ENCODE measurements at regions not wholly inside any gene's neighbourhood (a gene's known extent, or its start where the extent isn't known, plus 50 kb on each side); places are given as distances from the start of the nearest gene placed in this dataset.

DNA sequence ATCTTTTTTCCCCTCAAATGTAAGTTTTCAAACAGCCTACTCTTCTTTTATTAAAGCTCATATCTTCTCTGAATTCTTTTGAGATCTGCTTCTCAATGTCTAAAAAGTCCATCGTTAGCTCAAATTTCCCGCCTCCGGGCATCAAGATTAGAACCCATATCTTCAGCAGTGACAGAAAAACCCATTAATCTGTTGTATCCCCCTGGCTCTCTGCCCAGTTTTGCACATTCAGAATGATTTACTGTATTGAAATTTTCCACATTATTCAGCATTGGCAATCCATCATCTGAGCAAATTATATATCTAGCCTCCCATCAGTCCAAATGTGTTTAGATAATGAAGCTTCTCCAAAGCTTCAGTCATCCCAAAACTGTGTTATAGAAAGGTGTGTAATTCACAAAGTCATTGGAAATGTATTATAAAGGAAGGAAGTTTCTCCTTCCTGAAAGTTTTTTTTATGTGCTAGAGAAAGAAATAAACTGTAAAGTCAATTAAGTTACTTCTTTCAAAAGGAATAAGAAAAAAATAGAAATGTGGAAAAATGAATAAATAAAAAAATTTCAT is 849.9 kb downstream of the MAT2B start:
- no peak for TF ChIP-seq CTCF (IDR thresholded peaks at IDR 0.05)
- no peak for TF ChIP-seq POLR2A (IDR thresholded peaks at IDR 0.05)
- intact Hi-C loops (cut with DNase I), result no loop called here

DNA sequence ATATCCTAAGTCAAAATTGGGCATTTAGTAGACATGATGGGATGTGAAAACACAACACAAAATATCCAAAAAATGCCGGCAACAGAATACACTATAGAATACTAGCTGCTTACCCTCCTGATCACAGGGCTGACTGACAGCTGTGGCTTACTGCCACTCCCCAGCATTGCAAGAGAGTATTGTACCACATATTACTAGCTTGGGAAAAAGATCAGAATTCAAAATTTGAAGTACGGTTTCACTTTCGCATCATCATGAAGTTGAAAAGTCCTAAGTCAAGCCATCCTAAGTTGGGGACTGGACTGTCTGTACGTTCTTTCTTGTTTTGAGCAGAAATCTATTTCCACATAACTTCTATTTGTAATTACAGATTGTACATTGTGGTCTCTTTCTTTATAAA is 851.4 kb downstream of the MAT2B start:
- intact Hi-C loops (cut with DNase I), result no loop called here
- no peaks in the 10 kb centered on the region for H3K27me3 ChIP-seq
- no peak for TF ChIP-seq CTCF (IDR thresholded peaks at IDR 0.05)
- no peak for TF ChIP-seq POLR2A (IDR thresholded peaks at IDR 0.05)
- WGBS (ENCODE audit: insufficient coverage, low coverage, low lambda C conversion rate, missing lambda C conversion rate), result 75% methylated on average over 4 of the region's 4 CpGs
- H3K36me3 ChIP-seq, result no peaks in the 10 kb centered on the region
- DNase-seq, result no peak
- no peaks in the 10 kb centered on the region for H3K4me1 ChIP-seq
- ATAC-seq, result no peak
- no peaks in the 10 kb centered on the region for H3K9me3 ChIP-seq
- H3K4me3 ChIP-seq, result no peak overlapping the region
- no peak overlapping the region for H3K27ac ChIP-seq

More for the DNA sequence above, 849.9 kb downstream of the MAT2B start:
- H3K4me1 ChIP-seq, result no peaks in the 10 kb centered on the region
- DNase-seq (no peak), ATAC-seq (no peak)
- no peak overlapping the region for H3K4me3 ChIP-seq
- 37% methylated on average over 3 of the region's 3 CpGs for WGBS (ENCODE audit: insufficient coverage, low coverage, low lambda C conversion rate, missing lambda C conversion rate)
- H3K27me3 ChIP-seq, result no peaks in the 10 kb centered on the region
- H3K9me3 ChIP-seq, result no peaks in the 10 kb centered on the region
- H3K27ac ChIP-seq, result no peak overlapping the region
- no peaks in the 10 kb centered on the region for H3K36me3 ChIP-seq

DNA sequence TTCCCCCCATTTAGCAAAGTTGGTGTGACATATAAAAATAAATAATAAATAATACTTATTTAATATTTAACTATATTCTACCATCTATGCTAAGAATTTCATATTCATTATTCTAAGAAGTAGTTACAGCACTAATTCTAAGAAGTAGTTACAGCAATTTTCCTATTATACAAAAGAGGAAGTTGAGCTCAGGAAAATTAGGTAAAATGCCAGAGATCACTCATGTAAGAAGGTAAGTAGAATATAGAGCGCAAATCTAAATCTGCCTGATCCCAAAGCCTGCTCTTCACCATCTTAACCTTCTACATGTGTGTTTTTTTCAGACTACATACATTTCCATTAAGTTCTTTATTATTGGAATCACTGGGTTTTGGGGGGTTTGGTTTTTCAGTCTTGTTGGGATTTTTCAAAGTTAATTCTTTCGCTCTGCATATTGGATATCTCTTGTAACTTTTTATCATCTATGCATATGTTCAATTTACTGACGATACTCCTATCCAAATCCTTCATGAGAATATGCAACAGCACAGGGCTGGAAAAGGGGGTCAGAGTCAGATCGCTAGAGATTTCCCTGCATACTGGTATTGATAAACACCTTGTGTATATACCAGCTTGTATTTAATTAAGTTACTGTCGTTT is 852.1 kb downstream of the MAT2B start:
- Histone ChIP-seq H3K4me1 (no peaks in the 10 kb centered on the region), H3K9me3 (no peaks in the 10 kb centered on the region), H3K27me3 (no peaks in the 10 kb centered on the region), H3K27ac (no peak overlapping the region), H3K36me3 (no peaks in the 10 kb centered on the region), H3K4me3 (no peak overlapping the region)
- DNase-seq (no peak), ATAC-seq (no peak)
- no peak for TF ChIP-seq CTCF (IDR thresholded peaks at IDR 0.05)
- TF ChIP-seq POLR2A (IDR thresholded peaks at IDR 0.05), result no peak
- intact Hi-C loops (cut with DNase I), result no loop called here
- WGBS (ENCODE audit: insufficient coverage, low coverage, low lambda C conversion rate, missing lambda C conversion rate), result 58% methylated on average over 5 of the region's 5 CpGs

DNA sequence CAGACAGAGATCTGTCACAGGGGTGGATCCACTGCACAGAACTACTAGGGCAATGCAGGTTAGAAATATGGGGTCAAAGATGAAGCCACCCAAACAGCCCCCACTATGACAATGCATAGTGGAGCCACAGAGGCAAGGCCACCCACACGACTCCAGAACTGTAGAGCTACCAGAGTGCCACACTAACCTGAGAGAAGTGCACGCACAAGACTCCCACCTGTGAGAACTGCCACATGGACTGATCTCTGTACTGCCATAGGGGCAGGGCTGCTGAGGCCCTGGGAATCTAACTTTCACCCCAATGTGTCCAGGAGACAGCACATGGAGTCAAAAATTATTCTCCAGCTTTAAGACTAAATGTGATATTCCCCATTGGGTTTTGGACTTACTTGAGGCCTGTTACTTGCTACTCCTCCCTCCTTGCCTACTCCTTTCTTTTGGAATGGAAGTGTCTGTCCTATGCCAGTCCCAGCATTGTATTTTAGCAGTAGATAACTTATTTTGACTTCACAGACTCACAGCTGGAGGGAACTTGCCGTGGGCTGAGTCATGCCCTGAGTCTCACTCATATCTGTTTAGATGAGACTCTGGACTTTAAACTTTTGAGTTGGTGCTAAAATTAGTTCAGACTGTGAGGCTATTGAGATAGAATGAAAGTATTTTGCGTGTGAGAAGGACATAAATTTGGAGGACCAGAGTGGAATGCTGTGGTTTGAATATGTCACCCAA is 853.3 kb downstream of the MAT2B start:
- Histone ChIP-seq H3K27me3 (no peaks in the 10 kb centered on the region), H3K27ac (no peak overlapping the region), H3K36me3 (no peaks in the 10 kb centered on the region), H3K4me3 (no peak overlapping the region), H3K4me1 (no peaks in the 10 kb centered on the region), H3K9me3 (no peaks in the 10 kb centered on the region)
- peak in 1 of 3 donors; percentile 31 for DNase-seq
- 7% methylated on average over 2 of the region's 4 CpGs for WGBS (ENCODE audit: insufficient coverage, low coverage, low lambda C conversion rate, missing lambda C conversion rate)
- ATAC-seq, result peak; percentile 69 to 98 (median 78)
- intact Hi-C loops (cut with DNase I), result no loop called here
- TF ChIP-seq POLR2A (IDR thresholded peaks at IDR 0.05) (no peak), CTCF (IDR thresholded peaks at IDR 0.05) (no peak)
